Ovary (tissue), 3 donors: ENCODE measurements at regions not wholly inside any gene's neighbourhood (a gene's known extent, or its start where the extent isn't known, plus 50 kb on each side); places are given as distances from the start of the nearest gene placed in this dataset.

ENCODE experiments used
- CTCF ChIP-seq, 3 donors: fragments of 450-650 bp in 2 of 3; fragments of 200-600 bp in 1 of 3; IDR thresholded peaks; one replicate each; pipeline versions ENCODE4 v1.5.1 to v1.8.0; 2016 to 2022; ENCODE audit warnings: antibody characterized with exemption in 3 of 3, mild to moderate bottlenecking in 1 of 3
- POLR2A ChIP-seq: fragments of 450-650 bp; IDR thresholded peaks from one replicate; pipeline ENCODE4 v1.6.1; 2017; ENCODE audit warnings: antibody characterized with exemption, mild to moderate bottlenecking, moderate library complexity
- donor health status: DM: no; HTN: no; CAD: no.

- TF ChIP-seq CTCF (IDR thresholded peaks at IDR 0.05) (no peak), POLR2A (no peak)
Measured at GRCh38 chrX:13888284-13888683, 71.4 kb upstream of the GPM6B start.
